Fibroblast of skin of abdomen (primary cell): ENCODE measurements at regions not wholly inside any gene's neighbourhood (a gene's known extent, or its start where the extent isn't known, plus 50 kb on each side); places are given as distances from the start of the nearest gene placed in this dataset.
"Not testable (repeated sequence)": the region's sequence is repeated elsewhere in the genome, so short reads cannot be mapped to it uniquely, and the experiment has no call there.

ENCODE experiments used
- DNase-seq: peaks from one replicate; pipeline ENCODE4 v3.0.0-alpha.2; 2013

- DNase-seq, result peak; percentile 21
Observed at GRCh38 chr4:133316909-133317308, 167.8 kb downstream of the PCDH10 start.

GRCh38 chr4:133314991-133315390 lies 165.9 kb downstream of the PCDH10 start:
- no peak for DNase-seq

- DNase-seq, result no peak
Observed at GRCh38 chr4:133287396-133287795, 138.3 kb downstream of the PCDH10 start.

- no peak for DNase-seq
Observed at GRCh38 chr4:133278591-133278990, 129.5 kb downstream of the PCDH10 start.

GRCh38 chr4:133277940-133278339 lies 128.8 kb downstream of the PCDH10 start:
- not testable (repeated sequence) for DNase-seq

- no peak for DNase-seq
Observed at GRCh38 chr4:133275246-133275645, 126.2 kb downstream of the PCDH10 start.

- no peak for DNase-seq
Observed at GRCh38 chr4:133273401-133273800, 124.3 kb downstream of the PCDH10 start.

- DNase-seq, result no peak
Observed at GRCh38 chr4:133270021-133270570, 121.0 kb downstream of the PCDH10 start.

GRCh38 chr4:133268205-133268604 lies 119.1 kb downstream of the PCDH10 start:
- DNase-seq, result no peak

- DNase-seq, result not testable (repeated sequence)
Observed at GRCh38 chr4:133267506-133267905, 118.4 kb downstream of the PCDH10 start.

GRCh38 chr4:133266966-133267365 lies 117.9 kb downstream of the PCDH10 start:
- DNase-seq, result not testable (repeated sequence)

GRCh38 chr4:133264251-133264650 lies 115.2 kb downstream of the PCDH10 start:
- not testable (repeated sequence) for DNase-seq

- no peak for DNase-seq
Observed at GRCh38 chr4:133263104-133263503, 114.0 kb downstream of the PCDH10 start.

- no peak for DNase-seq
Observed at GRCh38 chr4:133247861-133248260, 98.8 kb downstream of the PCDH10 start.

- DNase-seq, result no peak
Observed at GRCh38 chr4:133245226-133245625, 96.1 kb downstream of the PCDH10 start.
